Ureter (tissue), 1 donor: ENCODE measurements at regions not wholly inside any gene's neighbourhood (a gene's known extent, or its start where the extent isn't known, plus 50 kb on each side); places are given as distances from the start of the nearest gene placed in this dataset.

ENCODE experiments used
- DNase-seq: peaks from one replicate; pipeline ENCODE4 v3.0.0-alpha.2; 2020; ENCODE audit warnings: low spot score
- donor health status: DM: yes; HTN: yes; CAD: no.

DNA sequence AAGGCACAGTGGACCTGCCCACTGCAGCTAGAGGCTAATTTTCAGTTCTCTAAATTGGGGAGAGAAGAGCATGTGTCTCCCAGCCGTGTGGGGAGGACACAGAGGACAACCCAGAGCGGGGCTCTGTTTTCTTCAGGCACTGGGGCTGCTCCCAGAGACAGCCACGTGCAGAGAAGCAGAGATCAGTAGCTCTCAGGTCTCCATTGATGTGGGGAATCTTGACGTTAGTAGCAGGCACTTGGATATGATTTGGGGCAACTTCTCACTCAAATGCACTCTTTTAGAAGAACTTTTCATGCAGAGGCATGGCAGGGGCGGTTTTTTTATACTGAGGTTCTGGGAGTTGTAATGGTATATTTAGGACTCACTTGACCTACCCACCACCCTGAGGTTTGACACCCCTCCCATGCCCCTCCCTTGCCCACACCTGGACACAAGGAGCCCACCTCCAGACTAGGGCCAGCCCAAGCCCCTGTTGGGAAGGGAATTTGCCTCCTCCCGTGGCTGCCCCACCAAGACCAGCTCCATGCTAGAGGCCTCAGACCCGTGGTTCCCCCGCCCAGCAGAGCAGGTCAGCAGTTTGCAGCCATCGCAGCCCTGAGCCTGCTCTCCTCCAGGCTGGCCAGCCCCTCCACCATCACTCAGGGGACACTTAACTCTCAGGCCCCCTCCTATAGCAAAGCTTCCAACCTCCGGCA, 94.2 kb upstream of the RTL6 start:
- DNase-seq: no peak

- DNase-seq: no peak
These were observed 93.2 kb upstream of the RTL6 start for GRCh38 chr22:44591146-44591790.

DNA sequence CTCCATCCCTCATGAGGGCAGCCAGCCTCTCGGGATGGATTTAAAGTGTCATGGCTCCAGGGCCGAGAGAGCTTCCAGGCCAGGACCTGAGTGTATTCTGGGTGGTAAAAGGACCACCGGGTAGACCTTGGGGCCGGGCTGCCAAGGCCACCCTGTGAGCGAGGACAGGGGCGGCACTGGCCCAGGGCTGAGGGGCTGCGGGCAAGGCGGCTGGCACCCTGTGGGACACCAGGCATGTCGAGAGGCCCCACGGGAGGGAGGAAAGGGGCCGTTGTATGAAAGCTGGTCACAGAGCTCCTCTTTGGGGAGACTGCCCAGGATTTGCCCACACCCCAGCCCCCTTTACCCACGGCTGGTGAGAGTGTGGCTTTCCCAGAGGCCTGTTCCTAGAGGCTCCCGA, 92.3 kb upstream of the RTL6 start:
- DNase-seq: no peak

DNA sequence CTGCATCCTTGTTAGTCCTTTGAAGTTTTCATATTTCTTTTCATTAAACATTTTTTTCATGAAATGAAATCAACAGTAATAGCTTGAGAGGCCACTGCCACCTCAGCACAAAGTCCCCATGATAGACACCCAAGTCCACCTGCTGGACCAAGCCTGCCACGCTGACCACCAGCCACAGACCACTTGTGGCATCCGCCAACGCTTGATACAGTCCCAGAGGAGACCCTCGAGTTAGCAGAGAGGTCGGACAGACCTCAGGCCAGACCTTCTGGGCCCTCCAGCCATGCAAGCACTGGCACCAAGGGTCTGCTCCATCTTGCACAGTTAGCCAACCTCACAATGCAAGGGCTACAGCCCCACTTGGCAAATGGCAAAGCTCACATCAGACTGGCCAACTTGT, 91.8 kb upstream of the RTL6 start:
- DNase-seq: no peak

GRCh38 chr22:44588348-44588747, 90.3 kb upstream of the RTL6 start:
- no peak for DNase-seq

GRCh38 chr22:44587737-44588310, 89.8 kb upstream of the RTL6 start:
- DNase-seq: no peak

DNA sequence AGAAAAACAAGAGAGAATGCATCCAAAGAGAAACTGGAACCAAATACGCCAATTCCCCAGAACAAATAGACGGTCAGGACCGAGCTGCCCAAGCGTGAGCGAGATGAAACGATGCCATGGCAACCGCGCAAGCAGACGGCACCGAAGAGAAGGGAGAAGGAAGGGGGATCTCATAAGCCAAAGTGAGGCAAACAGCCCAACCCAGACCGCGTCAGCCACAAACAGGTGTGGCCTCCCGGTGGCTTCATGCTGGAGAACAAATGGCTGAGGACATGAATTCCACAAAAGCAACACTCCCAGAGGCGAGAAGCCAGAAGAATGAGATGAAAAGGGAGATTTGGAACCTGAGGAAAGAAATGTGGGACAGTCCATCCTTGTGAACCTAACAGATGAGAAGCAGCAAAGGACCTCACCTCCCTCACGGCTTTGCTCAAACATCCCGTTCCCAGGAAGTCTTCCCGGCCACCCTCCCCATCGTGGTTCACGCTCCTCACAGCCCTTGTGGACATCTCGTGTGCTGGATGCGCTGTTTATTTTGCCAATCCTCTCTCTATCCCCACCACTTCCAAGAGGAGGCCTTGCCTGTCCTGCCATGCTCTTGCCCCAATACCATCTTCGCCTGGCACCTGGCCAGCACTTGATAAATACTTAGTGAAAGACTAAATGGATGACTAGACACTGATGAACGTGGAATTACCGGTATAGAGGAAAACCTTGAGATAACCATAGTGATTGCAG, 89.1 kb upstream of the RTL6 start:
- DNase-seq: no peak

- DNase-seq: no peak
These were observed 88.4 kb upstream of the RTL6 start for GRCh38 chr22:44586351-44586990.

DNA sequence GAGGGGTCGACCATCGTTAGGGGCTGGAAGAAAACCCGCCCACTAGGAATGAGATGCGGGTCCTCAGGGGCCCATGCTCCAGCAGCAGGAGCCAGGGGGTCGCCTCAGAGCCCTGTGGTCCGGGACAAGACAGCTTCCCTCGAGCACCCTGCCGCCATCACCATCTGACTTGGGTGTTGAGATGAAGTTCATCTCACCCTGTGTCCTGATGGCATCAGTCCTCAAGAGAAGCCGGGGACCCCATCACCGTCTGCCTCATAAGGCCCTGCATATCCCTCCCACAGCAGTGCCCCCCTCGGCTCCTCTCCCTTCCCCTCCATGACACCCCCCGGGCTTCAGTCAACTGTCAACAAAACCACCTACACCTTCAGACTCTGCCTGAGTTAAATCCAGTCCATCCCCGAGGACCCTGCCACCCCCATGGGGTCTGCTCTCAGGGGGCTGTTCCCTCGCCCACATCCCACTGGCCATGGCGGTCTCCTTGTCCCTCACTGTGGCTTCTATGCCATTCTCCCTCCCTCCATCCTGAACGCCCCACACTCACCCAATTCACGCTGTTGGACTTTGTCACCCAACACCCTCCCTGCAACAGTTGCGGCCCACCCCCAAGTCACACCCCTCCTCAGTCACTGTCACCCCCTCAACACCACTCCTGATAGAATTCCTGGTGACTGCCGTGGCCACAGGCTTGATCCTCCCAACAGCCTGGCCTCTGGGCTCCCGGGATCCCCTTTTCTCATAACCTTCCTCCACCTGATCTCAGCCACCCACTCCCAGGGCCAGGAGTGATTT, 87.7 kb upstream of the RTL6 start:
- no peak for DNase-seq

DNA sequence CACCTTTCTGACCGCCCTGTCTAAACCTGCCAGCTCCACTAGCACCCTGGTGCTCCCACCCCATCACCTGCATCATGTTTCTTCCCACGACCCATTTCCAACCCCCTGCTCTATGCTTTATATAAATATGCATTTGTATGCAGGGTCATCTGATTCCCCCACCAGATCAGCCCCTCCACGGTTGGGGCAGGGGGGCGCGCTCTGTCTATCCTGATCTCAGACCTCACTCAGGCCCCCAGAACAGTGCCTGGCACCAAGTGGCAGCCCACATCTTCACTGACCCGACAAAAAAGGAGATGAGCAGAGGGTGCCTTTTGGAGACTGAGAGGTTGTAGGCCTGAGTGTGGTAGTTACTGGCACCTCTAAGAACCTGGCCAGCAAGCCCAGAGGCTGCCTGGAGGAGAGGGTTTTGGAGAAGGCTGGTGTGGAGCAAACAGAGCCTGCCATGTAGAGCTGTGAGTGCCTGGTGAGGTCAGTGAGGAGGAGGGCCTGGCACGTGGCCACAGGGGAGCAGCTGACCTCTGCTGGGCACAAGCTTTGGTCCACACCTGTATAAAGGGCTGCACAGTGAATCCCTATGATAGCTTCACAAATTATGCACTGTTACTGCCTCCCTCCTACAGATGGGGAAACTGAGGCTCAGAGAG, 86.3 kb upstream of the RTL6 start:
- DNase-seq: no peak

DNA sequence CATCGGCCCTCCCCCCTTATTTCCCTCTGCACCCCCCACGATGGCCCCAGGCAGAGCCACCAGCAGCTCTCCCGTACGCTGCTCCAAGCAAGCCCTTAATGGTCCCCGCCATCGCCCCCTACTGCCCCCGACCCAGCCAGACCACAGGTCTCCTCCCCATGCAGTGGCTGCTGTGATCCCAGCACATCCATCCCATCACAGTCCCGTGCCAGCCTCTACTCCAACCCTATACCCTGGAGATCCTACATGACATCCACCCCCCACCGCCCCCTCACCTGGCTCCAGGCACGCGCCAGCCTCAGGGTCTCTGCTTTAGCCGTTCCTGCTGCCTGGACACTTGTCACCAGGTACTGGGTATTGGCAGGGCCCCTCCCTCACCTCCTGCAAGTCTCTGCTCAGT, 85.8 kb upstream of the RTL6 start:
- DNase-seq: no peak

DNA sequence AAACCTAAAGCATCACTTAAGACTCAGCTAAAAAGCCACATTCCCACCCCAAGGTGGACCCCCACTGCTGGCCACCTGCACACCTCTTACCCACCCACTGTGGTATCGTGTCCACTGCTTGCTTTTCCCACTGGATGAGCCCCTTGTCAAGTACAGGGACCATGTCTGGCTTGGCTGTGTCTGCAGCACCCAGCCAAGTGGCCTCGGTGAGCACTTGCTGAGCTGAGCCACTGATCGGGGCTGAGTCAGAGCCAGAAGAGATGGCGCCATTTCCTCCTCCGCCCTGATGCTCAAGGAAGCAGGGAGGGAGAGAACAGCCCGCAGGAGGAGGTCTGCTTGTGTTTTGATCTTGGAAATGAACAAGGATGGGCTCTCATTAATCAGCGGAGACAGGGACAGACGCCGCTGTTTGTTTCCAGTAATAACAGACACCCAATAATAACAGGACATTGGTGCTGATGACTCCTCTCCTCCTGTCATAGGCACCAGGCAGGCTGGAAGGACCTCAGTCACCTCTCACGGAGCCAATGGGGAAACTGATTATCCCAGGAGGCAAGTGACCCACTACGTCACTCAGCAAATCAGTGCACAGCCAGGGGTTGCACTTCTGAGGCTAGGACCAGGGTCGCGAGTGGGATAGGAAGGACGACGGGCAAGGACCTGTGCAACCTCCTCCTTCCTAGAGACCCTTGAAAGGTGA, 85.2 kb upstream of the RTL6 start:
- no peak for DNase-seq

- DNase-seq: no peak
These were observed 84.0 kb upstream of the RTL6 start for GRCh38 chr22:44582016-44582415.

DNA sequence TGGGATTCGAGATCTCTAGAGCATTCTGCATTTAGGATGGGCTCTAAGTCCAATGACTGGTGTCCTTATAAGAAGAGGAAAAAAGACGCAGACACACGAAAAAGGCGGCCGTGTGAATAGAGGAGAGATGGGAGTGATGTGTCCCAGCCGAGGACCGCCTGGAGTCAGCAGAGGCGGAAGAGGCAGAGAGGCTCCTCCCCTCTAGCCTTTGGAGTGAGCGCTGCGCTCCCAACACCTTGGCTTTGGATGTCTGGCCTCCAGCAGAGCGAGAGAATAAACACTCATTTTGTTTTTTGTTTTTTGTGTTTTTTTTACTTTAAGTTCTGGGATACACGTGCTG, 83.0 kb upstream of the RTL6 start:
- no peak for DNase-seq

- no peak for DNase-seq
These were observed 82.4 kb upstream of the RTL6 start for GRCh38 chr22:44580176-44581095.

DNA sequence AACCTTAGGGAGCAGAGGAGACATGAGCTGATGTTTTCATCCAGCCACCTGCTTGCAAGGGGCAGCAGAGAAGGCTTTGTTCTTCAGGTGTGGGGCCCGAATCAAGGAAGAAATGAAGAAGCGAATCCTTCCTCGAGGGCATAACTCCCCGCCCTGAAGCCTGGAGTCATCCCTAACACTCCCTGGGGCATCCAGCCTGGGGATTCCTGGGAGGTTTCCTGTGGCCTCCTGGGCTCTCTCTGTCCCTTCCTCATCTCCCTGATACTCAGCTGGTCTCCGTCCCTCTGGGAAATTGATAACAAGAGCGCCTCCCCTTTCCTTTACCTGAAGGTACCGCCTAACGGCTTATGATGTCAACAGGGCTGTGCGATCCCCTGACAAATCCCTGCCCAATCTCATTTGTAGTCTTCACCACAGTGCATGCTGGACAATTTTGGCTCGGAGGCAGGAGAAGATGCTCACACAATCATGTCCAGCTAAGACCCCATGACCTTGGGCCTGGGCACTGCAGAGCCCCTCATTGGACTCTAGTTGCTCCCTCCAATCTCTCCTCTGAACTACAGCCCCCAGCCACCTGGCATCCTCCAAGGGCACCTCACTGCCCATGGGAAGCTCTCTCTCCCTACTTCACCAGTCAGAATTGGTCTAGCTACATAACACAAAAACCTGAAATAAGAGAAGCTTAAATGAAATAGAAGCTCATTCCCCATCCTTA, 80.6 kb upstream of the RTL6 start:
- no peak for DNase-seq

GRCh38 chr22:44578110-44578457, 80.1 kb upstream of the RTL6 start:
- DNase-seq: no peak

- no peak for DNase-seq
These were observed 79.5 kb upstream of the RTL6 start for GRCh38 chr22:44577391-44578109.
